Bronchial epithelial cell (primary cell): ENCODE measurements at regions not wholly inside any gene's neighbourhood (a gene's known extent, or its start where the extent isn't known, plus 50 kb on each side); places are given as distances from the start of the nearest gene placed in this dataset.

Experiments
- DNase-seq: peaks from one replicate; pipeline ENCODE4 v3.0.0-alpha.2; 2010; ENCODE audit warnings: low read depth
- FAIRE-seq: peaks from 2 replicates; lab custom pipeline; 2011; peaks lifted over from hg19 to GRCh38; lab: Jason Lieb, UNC
- H3K27me3 ChIP-seq: 2 replicates; pipeline ENCODE4 v1.5.1; 2011; ENCODE audit warnings: low read length; ENCODE audit not compliant: control insufficient read depth, insufficient read depth
- H3K36me3 ChIP-seq: 2 replicates; pipeline ENCODE4 v1.5.1; 2011; ENCODE audit warnings: low read length; ENCODE audit not compliant: control insufficient read depth, insufficient read depth
- H3K4me3 ChIP-seq: 2 replicates; pipeline ENCODE4 v1.5.1; 2011; ENCODE audit warnings: mild to moderate bottlenecking, low read depth, low read length, control low read depth
- TF ChIP-seq, protein P1 (sequence below): IDR thresholded peaks from 2 replicates; pipeline ENCODE4 v1.5.1; 2011; ENCODE audit warnings: mild to moderate bottlenecking, moderate library complexity, low read length, control low read depth, inconsistent platforms; ENCODE audit not compliant: insufficient read depth, severe bottlenecking

GRCh38 chr5:77850536-77851175 is 74.5 kb upstream of the TBCA start:
- FAIRE-seq (no peak), DNase-seq (no peak)
- H3K4me3 ChIP-seq = no peak overlapping the region
- no peaks in the 10 kb centered on the region for H3K36me3 ChIP-seq
- peaks cover 35% of the 10 kb centered on the region for H3K27me3 ChIP-seq
- TF ChIP-seq, protein P1, sequence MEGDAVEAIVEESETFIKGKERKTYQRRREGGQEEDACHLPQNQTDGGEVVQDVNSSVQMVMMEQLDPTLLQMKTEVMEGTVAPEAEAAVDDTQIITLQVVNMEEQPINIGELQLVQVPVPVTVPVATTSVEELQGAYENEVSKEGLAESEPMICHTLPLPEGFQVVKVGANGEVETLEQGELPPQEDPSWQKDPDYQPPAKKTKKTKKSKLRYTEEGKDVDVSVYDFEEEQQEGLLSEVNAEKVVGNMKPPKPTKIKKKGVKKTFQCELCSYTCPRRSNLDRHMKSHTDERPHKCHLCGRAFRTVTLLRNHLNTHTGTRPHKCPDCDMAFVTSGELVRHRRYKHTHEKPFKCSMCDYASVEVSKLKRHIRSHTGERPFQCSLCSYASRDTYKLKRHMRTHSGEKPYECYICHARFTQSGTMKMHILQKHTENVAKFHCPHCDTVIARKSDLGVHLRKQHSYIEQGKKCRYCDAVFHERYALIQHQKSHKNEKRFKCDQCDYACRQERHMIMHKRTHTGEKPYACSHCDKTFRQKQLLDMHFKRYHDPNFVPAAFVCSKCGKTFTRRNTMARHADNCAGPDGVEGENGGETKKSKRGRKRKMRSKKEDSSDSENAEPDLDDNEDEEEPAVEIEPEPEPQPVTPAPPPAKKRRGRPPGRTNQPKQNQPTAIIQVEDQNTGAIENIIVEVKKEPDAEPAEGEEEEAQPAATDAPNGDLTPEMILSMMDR = no peak

GRCh38 chr5:77849308-77849900 is 73.3 kb upstream of the TBCA start:
- FAIRE-seq = no peak
- no peak for DNase-seq
- TF ChIP-seq, protein P1 = no peak
- Histone ChIP-seq H3K27me3 (peaks cover 38% of the 10 kb centered on the region), H3K36me3 (no peaks in the 10 kb centered on the region), H3K4me3 (no peak overlapping the region)

GRCh38 chr5:77847814-77848290 is 71.7 kb upstream of the TBCA start:
- Histone ChIP-seq H3K27me3 (peaks cover 41% of the 10 kb centered on the region), H3K4me3 (no peak overlapping the region), H3K36me3 (no peaks in the 10 kb centered on the region)
- no peak for DNase-seq
- FAIRE-seq = no peak
- TF ChIP-seq, protein P1 = no peak

DNA sequence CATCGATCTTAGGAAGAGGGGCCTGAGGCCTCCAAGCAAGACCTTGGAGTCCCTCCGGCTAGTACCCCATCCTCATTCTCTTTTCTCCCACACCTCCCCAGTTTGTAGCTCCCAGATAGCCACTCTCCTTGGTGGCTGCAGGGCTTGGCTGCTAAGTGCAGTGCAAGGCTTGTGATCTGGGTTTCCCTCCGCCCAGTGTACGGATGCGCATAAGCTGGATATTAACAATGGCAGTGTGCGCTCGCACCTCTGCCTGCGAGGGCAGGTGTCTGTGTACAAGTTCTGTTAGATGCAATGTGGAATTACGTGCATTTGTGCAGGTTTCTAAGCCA is 71.0 kb upstream of the TBCA start:
- peaks cover 35% of the 10 kb centered on the region for H3K27me3 ChIP-seq
- DNase-seq (no peak), FAIRE-seq (no peak)
- TF ChIP-seq, protein P1 = no peak
- no peak overlapping the region for H3K4me3 ChIP-seq
- no peaks in the 10 kb centered on the region for H3K36me3 ChIP-seq

DNA sequence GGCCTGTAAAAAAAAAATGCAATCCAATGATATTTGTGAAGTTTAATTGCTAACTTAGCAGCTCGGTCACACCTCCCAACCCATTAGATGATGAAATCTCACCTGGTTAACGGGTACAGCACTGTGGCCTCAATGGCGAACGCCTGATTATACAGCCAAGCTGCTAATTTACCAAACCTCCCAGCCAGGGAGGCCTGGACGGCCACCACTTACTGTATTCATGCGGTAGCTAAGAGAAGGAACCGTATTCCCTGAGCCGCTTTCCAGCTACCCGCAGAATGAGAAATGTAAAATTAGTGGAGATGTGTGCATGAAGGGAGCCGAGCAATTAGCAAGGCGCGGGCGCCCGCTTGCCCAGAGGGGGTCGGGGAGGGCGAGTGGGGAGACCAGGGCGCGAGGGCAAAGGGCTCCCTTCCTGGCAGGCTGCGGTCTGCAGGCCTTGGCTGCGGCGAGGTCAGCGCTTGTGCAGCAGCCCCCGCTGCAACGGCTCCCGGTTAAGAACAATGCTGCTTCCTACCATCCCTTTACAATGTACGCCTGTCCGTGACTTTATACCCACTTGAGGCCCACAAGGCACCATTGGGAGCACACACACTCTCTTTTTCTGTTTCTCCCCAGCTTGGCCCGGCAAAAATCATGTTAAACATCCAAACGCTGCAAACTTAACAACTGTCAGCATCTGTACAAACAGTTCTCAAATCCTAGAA is 70.4 kb upstream of the TBCA start:
- DNase-seq (no peak), FAIRE-seq (no peak)
- H3K36me3 ChIP-seq = no peaks in the 10 kb centered on the region
- peaks cover 34% of the 10 kb centered on the region for H3K27me3 ChIP-seq
- TF ChIP-seq, protein P1 = no peak
- no peak overlapping the region for H3K4me3 ChIP-seq
